ENCODE measurements at regions not wholly inside any gene's neighbourhood (a gene's known extent, or its start where the extent isn't known, plus 50 kb on each side); places are given as distances from the start of the nearest gene placed in this dataset.
"Not testable (repeated sequence)": the region's sequence is repeated elsewhere in the genome, so short reads cannot be mapped to it uniquely, and the experiment has no call there.

GRCh38 chr3:8420612-8421011 is 81.0 kb upstream of the LMCD1 start:
- no peak for DNase-seq (ENCODE audit: low spot score)

DNA sequence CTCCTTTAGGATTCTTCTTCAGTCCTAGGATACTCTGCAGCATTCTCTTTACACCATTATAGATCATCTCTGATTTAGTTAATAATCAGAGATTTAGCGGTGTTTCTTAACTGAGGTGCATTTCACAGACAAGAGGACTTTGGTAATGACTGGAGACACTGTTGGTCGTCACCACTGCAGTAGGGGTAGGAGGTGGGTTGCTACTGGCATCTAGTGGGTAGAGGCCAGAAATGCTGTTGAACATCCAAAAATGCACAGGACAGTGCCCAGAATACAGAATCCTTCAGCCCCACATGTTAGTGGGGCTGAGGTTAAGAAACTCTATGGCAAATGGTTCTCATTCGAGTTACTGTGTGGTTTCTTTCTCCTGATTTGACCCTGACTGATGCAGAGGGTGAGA is 80.4 kb upstream of the LMCD1 start:
- DNase-seq (ENCODE audit: low spot score) = no peak

DNA sequence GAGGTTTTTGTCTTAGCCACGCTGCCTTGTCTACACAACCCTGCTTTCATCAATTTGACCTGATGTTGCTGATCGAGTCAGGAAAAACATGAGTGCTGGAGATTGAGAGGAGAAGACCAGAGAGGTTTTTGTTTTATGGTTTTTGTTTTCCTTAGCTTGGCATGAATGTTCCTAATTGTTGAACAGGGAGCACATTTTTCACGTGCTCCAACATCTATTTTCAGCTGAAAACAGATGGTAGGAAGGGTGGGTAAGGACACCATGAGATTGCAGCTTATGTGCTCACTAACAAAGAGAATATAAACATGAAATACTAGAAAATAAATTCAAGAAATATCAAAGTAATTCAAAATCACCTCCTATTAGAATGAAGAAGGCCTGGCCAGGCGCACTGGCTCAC is 79.9 kb upstream of the LMCD1 start:
- no peak for DNase-seq (ENCODE audit: low spot score)

DNA sequence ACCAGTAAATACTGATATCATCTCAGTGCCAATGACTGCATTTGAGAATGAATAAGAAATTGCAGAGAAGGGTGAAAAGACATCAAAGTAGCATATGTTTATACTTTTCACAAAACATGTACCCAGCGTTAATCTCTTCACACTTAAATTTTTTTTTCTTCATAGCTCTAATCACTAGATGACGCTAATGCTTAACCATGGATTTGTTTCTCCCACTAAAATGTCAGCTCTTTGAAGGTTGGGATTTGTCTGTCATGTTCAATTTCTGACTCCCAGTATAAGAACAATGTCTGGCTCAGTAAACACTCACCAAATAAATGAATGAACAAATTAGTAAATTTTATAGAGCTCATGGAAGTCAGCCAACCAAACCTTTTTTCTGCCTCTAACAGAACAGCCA is 78.3 kb upstream of the LMCD1 start:
- DNase-seq (ENCODE audit: low spot score) = no peak

GRCh38 chr3:8424281-8424680 is 77.3 kb upstream of the LMCD1 start:
- DNase-seq (ENCODE audit: low spot score) = no peak

- no peak for DNase-seq (ENCODE audit: low spot score)
These were observed 64.8 kb upstream of the LMCD1 start for GRCh38 chr3:8436661-8437287.

GRCh38 chr3:8438507-8439079 is 63.0 kb upstream of the LMCD1 start:
- DNase-seq (ENCODE audit: low spot score) = no peak

GRCh38 chr3:8440142-8440541 is 61.5 kb upstream of the LMCD1 start:
- not testable (repeated sequence) for DNase-seq (ENCODE audit: low spot score)

DNA sequence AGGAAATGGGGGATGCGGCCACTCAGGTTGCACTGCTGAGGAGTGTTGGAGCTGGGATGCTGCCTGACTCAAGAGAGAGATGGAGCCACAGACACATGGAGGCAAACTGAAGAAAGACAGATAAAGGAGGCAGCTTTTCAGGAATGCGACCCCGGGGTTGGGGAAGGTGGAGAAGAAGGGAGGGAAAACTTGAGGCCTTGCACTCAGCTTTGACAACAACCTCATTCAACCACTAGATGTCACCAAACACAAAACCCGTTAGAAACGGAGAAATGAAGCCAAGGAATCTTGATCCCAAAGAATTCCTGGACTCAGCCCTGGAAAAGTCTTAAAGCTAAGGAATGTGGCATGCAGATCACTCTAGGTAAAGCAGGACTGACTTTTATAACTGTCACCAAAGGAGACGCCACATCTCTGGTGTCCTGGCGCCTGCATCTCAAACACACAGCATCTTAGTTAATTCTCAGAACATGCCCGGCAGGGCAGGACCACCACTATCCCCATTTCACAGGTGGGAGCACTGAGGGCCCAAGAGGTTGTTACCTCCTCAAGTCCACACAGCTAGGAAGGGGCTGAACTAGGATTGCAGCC is 59.6 kb upstream of the LMCD1 start:
- DNase-seq (ENCODE audit: low spot score) = peak; percentile 73

DNA sequence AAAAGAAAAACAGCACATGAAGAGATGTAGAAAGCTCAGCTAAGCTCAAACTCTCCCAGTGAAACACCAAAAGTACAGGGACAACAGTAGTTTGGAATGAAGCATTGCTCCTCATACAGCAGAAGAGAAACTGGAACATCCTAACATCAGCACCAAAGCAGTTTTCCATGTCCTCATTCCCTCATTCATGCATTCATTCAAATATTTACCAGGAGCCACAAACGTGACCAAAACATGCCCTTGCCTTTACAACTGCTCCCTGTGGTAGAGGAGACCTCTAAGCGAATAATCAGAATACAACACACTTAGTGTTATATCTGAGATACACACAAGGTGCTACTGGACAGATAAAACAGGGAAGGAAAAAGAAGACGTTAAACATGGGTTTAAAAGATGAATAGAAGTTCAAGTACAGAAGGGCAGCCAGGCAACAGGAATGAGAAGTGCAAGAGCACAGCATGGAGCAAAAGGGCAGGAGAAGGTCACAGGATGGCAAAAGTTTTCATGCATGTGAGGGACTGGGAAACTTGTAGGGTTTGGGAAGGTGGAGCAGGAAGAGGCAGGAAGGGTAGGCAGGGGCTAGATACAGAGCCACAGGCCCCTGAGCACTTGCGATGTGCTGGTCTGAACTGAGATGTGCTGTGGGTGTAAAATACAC is 58.5 kb upstream of the LMCD1 start:
- no peak for DNase-seq (ENCODE audit: low spot score)

DNA sequence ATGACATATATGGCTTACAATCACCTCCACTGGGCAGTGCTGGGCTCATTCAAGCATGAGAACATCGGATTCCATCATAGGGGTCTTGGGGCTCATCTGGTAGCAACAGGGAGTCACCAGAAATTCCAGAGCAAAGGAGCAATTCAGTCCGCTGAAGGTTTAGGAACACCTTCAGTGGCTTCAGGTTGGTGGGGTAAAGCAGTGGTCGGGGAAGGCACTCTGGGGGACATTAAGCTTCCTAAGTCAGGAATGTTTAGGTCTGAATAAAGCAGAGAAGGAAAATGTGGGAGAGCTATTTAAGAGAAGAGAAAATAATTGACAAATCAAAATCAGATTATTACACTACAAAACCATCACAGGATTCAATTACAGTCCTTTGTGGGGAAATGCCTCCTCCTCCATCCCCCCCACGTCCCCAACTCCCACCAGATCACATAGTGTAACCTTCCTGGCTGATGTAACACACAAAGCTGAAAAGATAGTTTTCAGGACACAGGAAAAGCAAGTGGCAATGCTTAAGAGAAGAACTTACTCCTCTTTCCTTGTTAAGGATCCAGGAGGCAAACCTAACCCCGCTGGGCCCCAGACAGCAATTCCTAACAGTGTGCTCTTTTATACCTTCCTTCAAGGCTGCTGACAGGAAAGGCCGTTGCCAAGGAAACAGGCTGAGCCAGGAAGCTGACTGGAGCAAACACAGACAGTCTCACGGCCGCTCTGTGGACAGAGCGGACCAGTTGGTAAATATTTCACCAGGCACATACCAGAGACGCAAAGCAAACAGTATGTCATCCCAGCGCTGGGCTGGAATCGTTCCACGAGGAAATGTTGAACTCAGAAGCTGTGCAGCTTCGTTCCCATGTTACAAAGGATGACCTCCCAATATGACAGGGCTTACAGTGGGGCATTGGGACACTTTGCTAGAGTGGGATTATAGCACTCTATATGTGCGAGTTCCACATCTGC is 57.5 kb upstream of the LMCD1 start:
- DNase-seq (ENCODE audit: low spot score) = peak; percentile 96

- no peak for DNase-seq (ENCODE audit: low spot score)
These were observed 56.7 kb upstream of the LMCD1 start for GRCh38 chr3:8444883-8445282.

DNA sequence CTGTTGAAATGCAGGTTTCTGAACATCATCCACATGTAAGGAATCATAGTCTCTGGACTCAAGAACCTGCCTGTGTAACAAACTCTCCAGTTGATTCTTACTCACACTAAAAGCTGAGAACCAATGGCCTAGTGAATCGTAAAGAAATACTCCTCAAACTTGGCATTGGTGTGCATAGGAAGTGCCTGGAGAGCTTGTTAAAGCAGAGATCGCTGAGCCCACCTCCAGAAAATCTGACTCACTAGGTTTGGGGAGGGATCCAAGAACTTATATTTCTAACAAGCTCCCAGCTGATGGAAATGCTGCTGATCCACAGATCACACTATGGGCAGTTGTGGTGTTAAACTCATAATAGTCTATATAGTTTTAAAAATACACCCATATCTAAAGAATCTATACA is 55.8 kb upstream of the LMCD1 start:
- DNase-seq (ENCODE audit: low spot score) = peak; percentile 68

DNA sequence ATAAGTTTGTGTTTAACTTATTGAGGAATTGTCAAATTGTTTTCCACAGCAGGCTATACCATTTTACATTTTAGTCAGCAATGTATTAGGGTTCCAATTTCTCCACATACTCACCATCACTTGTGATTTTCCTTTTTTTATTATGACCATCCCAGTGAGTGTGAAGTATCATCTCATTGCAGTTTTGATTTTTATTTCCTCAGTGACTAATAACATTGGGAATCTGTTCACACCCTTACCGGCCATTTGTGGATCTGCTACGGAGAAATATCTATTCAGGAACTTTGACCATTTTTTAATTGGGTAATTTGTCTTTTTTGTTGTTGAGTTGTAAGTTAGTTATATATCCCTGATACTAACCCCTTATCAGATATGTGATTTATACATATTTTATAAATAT is 54.8 kb upstream of the LMCD1 start:
- no peak for DNase-seq (ENCODE audit: low spot score)

GRCh38 chr3:8450618-8451017 is 51.0 kb upstream of the LMCD1 start:
- no peak for DNase-seq (ENCODE audit: low spot score)

DNA sequence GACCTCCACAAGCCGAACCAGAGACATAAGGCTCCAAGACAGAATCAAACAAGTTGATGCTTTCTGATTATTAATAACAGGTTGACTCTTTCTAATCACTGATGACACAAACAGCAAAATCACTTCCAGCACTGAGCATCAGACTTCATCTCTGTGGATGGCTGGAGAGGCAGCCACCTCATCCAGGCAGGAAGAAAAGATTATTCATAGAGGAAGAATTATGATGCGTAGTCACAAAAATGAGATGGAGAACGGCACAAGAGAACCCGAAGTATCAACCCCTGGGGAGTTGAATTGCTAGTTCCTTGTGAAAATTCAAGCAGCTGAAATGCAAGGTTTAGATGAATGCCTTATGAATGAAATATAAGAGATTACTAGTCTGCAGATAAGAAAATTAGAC is 49.9 kb upstream of the LMCD1 start:
- no peak for DNase-seq (ENCODE audit: low spot score)

Measured in H4 (cell line).